Testis (tissue), 2 donors: ENCODE measurements at regions not wholly inside any gene's neighbourhood (a gene's known extent, or its start where the extent isn't known, plus 50 kb on each side); places are given as distances from the start of the nearest gene placed in this dataset.

Source experiments
- CTCF ChIP-seq, 3 experiments: fragments of 450-650 bp in 2 of 3; fragments of 200-600 bp in 1 of 3; sonication (generic) in 1 of 3; IDR thresholded peaks; one replicate each; pipeline ENCODE4 v1.5.1; 2016 to 2019; ENCODE audit warnings: antibody characterized with exemption in 3 of 3, mild to moderate bottlenecking in 2 of 3, moderate library complexity in 1 of 3
- POLR2A ChIP-seq: fragments of 450-650 bp; IDR thresholded peaks from one replicate; pipeline ENCODE4 v1.6.1; 2017; ENCODE audit warnings: antibody characterized with exemption, mild to moderate bottlenecking, moderate library complexity

- TF ChIP-seq CTCF (IDR thresholded peaks at IDR 0.05) = no peak
- no peak for TF ChIP-seq POLR2A
Measured at GRCh38 chr14:98236314-98236713, 1035.7 kb downstream of the BCL11B start.
